ENCODE measurements at regions not wholly inside any gene's neighbourhood (a gene's known extent, or its start where the extent isn't known, plus 50 kb on each side); places are given as distances from the start of the nearest gene placed in this dataset.

GRCh38 chr18:72208920-72209676, 335.0 kb downstream of the CBLN2 start:
- no peak overlapping the region for H3K4me3 ChIP-seq (ENCODE audit: low read depth in 1 of 2, low read length in 2 of 2)
- H3K79me2 ChIP-seq (ENCODE audit: insufficient read depth, low read length), result no peaks in the 10 kb centered on the region
- no peak overlapping the region for H3K9ac ChIP-seq (ENCODE audit: low read depth, low read length)
- H3K4me2 ChIP-seq (ENCODE audit: insufficient read depth, low read length), result no peak overlapping the region
- H3K4me1 ChIP-seq (ENCODE audit: insufficient read depth, low read length), result no peaks in the 10 kb centered on the region
- no peaks in the 10 kb centered on the region for H3K27me3 ChIP-seq (ENCODE audit: insufficient read depth, low read length, poor library complexity)
- ATAC-seq (ENCODE audit: insufficient read depth, low read depth), result no peak
- no peak overlapping the region for H2AFZ ChIP-seq (ENCODE audit: low read depth, low read length)
- DNase-seq, result no peak
- no peaks in the 10 kb centered on the region for H3K36me3 ChIP-seq (ENCODE audit: insufficient read depth, low read length)
- no peak for TF ChIP-seq EZH2 (IDR thresholded peaks at IDR 0.05; ENCODE audit: borderline replicate concordance, low read depth, low read length, severe bottlenecking)
- no peak for TF ChIP-seq CTCF (IDR thresholded peaks at IDR 0.05; ENCODE audit: borderline replicate concordance, extremely low read depth, low read length, poor library complexity, severe bottlenecking)
- H4K20me1 ChIP-seq (ENCODE audit: insufficient read depth, low read length), result no peaks in the 10 kb centered on the region
- H3K27ac ChIP-seq (ENCODE audit: low read length), result no peak overlapping the region
- no peaks in the 10 kb centered on the region for H3K9me3 ChIP-seq (ENCODE audit: insufficient read depth, low read length, severe bottlenecking)

GRCh38 chr18:72207280-72207679, 336.9 kb downstream of the CBLN2 start:
- Histone ChIP-seq H2AFZ (ENCODE audit: low read depth, low read length) (no peak overlapping the region), H4K20me1 (ENCODE audit: insufficient read depth, low read length) (no peaks in the 10 kb centered on the region), H3K27me3 (ENCODE audit: insufficient read depth, low read length, poor library complexity) (no peaks in the 10 kb centered on the region), H3K9ac (ENCODE audit: low read depth, low read length) (no peak overlapping the region), H3K4me2 (ENCODE audit: insufficient read depth, low read length) (no peak overlapping the region), H3K4me1 (ENCODE audit: insufficient read depth, low read length) (no peaks in the 10 kb centered on the region), H3K27ac (ENCODE audit: low read length) (no peak overlapping the region), H3K36me3 (ENCODE audit: insufficient read depth, low read length) (no peaks in the 10 kb centered on the region), H3K4me3 (ENCODE audit: low read depth in 1 of 2, low read length in 2 of 2) (no peak overlapping the region), H3K9me3 (ENCODE audit: insufficient read depth, low read length, severe bottlenecking) (no peaks in the 10 kb centered on the region), H3K79me2 (ENCODE audit: insufficient read depth, low read length) (no peaks in the 10 kb centered on the region)
- no peak for TF ChIP-seq EZH2 (IDR thresholded peaks at IDR 0.05; ENCODE audit: borderline replicate concordance, low read depth, low read length, severe bottlenecking)
- DNase-seq, result no peak
- no peak for ATAC-seq (ENCODE audit: insufficient read depth, low read depth)

- Histone ChIP-seq H3K27ac (ENCODE audit: low read length) (no peak overlapping the region), H3K4me3 (ENCODE audit: low read depth in 1 of 2, low read length in 2 of 2) (no peak overlapping the region), H3K9ac (ENCODE audit: low read depth, low read length) (no peak overlapping the region), H3K36me3 (ENCODE audit: insufficient read depth, low read length) (no peaks in the 10 kb centered on the region), H3K4me1 (ENCODE audit: insufficient read depth, low read length) (no peaks in the 10 kb centered on the region), H2AFZ (ENCODE audit: low read depth, low read length) (no peak overlapping the region), H4K20me1 (ENCODE audit: insufficient read depth, low read length) (no peaks in the 10 kb centered on the region), H3K27me3 (ENCODE audit: insufficient read depth, low read length, poor library complexity) (no peaks in the 10 kb centered on the region), H3K79me2 (ENCODE audit: insufficient read depth, low read length) (no peaks in the 10 kb centered on the region), H3K9me3 (ENCODE audit: insufficient read depth, low read length, severe bottlenecking) (no peaks in the 10 kb centered on the region), H3K4me2 (ENCODE audit: insufficient read depth, low read length) (no peak overlapping the region)
- ATAC-seq (ENCODE audit: insufficient read depth, low read depth) (no peak), DNase-seq (no peak)
- TF ChIP-seq CTCF (IDR thresholded peaks at IDR 0.05; ENCODE audit: borderline replicate concordance, extremely low read depth, low read length, poor library complexity, severe bottlenecking) (no peak), EZH2 (IDR thresholded peaks at IDR 0.05; ENCODE audit: borderline replicate concordance, low read depth, low read length, severe bottlenecking) (no peak)
These were observed 337.3 kb downstream of the CBLN2 start for GRCh38 chr18:72206814-72207213.

- Histone ChIP-seq H3K4me1 (ENCODE audit: insufficient read depth, low read length) (no peaks in the 10 kb centered on the region), H2AFZ (ENCODE audit: low read depth, low read length) (no peak overlapping the region), H3K27ac (ENCODE audit: low read length) (no peak overlapping the region), H3K27me3 (ENCODE audit: insufficient read depth, low read length, poor library complexity) (no peaks in the 10 kb centered on the region), H3K36me3 (ENCODE audit: insufficient read depth, low read length) (no peaks in the 10 kb centered on the region), H3K9me3 (ENCODE audit: insufficient read depth, low read length, severe bottlenecking) (no peaks in the 10 kb centered on the region), H3K4me3 (ENCODE audit: low read depth in 1 of 2, low read length in 2 of 2) (no peak overlapping the region), H4K20me1 (ENCODE audit: insufficient read depth, low read length) (no peaks in the 10 kb centered on the region), H3K4me2 (ENCODE audit: insufficient read depth, low read length) (no peak overlapping the region; the same call in 1 of the 2 replicates), H3K79me2 (ENCODE audit: insufficient read depth, low read length) (no peaks in the 10 kb centered on the region), H3K9ac (ENCODE audit: low read depth, low read length) (no peak overlapping the region)
- DNase-seq (no peak), ATAC-seq (ENCODE audit: insufficient read depth, low read depth) (no peak)
- TF ChIP-seq CTCF (IDR thresholded peaks at IDR 0.05; ENCODE audit: borderline replicate concordance, extremely low read depth, low read length, poor library complexity, severe bottlenecking) (no peak), EZH2 (IDR thresholded peaks at IDR 0.05; ENCODE audit: borderline replicate concordance, low read depth, low read length, severe bottlenecking) (no peak)
These were observed 343.1 kb downstream of the CBLN2 start for GRCh38 chr18:72201032-72201431.
